PC-3 (cell line): ENCODE measurements at regions not wholly inside any gene's neighbourhood (a gene's known extent, or its start where the extent isn't known, plus 50 kb on each side); places are given as distances from the start of the nearest gene placed in this dataset.

Experiments
- EZH2phosphoT487 ChIP-seq: fragments of 300-600 bp; sonication (generic); IDR thresholded peaks from 2 replicates; pipeline ENCODE4 v1.6.1; 2018; ENCODE audit warnings: mild to moderate bottlenecking, antibody characterized with exemption, low read length, borderline replicate concordance
- TF ChIP-seq, protein P1 (sequence below): fragments of 300-600 bp; sonication (generic); conservative IDR thresholded peaks from 2 replicates; pipeline ENCODE4 v1.5.1; 2017; ENCODE audit warnings: antibody characterized with exemption, low read depth, mild to moderate bottlenecking, low read length

DNA sequence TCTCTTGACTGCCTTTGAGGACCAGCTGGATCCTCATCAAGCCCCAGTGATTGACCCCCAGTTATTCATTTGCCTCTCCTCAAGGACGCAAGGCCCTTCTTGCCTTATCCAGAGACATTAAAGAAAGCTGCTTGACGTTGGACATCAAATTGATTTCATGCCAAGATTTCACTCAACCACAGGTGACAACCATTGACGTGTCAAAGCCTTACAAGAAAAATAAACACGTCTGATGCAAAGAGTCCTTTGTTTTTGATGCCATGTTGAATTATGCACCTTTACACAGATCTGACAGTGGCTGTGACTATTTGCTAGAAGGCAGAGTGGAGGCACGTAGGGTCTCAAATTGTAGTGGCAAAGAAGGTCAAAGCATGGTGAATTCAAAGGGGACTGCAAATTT is 666.2 kb upstream of the CAMK1G start:
- TF ChIP-seq, protein P1, sequence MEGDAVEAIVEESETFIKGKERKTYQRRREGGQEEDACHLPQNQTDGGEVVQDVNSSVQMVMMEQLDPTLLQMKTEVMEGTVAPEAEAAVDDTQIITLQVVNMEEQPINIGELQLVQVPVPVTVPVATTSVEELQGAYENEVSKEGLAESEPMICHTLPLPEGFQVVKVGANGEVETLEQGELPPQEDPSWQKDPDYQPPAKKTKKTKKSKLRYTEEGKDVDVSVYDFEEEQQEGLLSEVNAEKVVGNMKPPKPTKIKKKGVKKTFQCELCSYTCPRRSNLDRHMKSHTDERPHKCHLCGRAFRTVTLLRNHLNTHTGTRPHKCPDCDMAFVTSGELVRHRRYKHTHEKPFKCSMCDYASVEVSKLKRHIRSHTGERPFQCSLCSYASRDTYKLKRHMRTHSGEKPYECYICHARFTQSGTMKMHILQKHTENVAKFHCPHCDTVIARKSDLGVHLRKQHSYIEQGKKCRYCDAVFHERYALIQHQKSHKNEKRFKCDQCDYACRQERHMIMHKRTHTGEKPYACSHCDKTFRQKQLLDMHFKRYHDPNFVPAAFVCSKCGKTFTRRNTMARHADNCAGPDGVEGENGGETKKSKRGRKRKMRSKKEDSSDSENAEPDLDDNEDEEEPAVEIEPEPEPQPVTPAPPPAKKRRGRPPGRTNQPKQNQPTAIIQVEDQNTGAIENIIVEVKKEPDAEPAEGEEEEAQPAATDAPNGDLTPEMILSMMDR = no peak
- no peak for TF ChIP-seq EZH2phosphoT487
